Amygdala (tissue), 56 donors: ENCODE measurements at regions not wholly inside any gene's neighbourhood (a gene's known extent, or its start where the extent isn't known, plus 50 kb on each side); places are given as distances from the start of the nearest gene placed in this dataset.
A peak's percentile ranks its signal among the peaks of the same experiment; 100 is the strongest.

ENCODE experiments used
- DNase-seq, 56 donors: peaks; one replicate each; lab custom pipeline; 2025; lab: John Stamatoyannopoulos, UW

DNA sequence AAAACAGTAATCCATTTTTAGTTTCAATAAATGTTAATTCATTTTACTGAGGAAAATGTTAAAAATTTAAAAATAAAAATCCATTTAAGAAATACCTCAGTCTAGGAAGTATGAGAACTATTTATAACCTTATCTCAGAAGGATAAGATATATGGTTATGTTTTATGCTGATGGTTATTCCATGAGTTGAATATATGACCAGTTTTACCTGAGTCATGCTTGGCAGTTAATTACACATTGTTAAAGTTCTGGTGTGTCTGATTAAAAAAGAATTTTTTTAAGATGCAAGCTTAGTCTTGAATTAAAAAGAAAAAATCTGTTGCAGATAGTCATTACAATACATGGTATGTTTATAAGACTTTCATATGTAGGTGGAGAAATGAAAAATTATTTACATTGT, 191.7 kb downstream of the ARL4A start:
- DNase-seq, result no peak

GRCh38 chr7:12881712-12882111, 194.3 kb downstream of the ARL4A start:
- DNase-seq, result no peak

GRCh38 chr7:12882710-12883109, 195.3 kb downstream of the ARL4A start:
- DNase-seq, result no peak

DNA sequence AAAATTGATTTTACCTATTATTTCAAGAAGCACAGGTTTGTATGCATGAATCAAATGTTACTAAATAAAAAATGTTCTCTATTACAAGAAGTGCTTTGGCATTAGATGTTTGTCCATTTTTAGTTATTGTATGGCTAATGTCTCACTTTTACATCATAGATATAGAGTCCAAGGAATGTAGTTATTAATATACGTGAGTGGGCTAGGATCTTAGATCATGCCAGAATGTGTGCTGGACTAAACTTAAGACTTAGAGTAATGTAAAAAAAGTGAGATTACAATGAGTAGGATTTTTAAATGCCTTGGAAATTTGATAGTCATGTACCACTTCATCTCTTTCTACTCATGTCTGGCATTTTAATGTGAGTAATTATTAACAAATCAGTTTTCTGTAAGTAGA, 196.6 kb downstream of the ARL4A start:
- no peak for DNase-seq

DNA sequence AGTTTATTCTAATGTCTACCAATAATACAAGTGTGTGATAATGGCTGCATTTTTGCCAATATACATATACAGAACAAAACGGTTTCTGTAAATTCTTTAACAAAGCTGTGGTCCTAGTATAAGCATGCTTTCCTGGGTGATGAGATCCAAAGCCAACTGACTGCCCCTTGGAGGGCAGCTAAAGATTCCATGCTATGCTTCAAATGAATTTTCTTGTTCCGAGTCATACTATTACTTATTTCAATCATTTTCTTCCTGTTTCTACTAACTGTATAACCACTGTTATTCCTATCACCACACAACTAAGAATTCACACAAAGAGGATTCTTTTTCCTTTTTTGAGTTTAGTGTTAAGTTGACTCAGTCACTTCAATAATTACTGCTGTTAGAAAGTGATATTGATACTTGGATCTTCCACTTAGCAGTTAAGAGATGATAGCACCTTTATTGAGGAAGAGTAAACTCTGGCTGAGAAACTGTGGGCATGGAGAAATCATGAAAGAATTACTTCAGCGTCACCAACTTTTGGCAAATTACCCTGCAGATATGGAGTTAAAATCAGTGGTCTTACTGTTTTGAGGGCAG, 197.5 kb downstream of the ARL4A start:
- DNase-seq, result no peak

DNA sequence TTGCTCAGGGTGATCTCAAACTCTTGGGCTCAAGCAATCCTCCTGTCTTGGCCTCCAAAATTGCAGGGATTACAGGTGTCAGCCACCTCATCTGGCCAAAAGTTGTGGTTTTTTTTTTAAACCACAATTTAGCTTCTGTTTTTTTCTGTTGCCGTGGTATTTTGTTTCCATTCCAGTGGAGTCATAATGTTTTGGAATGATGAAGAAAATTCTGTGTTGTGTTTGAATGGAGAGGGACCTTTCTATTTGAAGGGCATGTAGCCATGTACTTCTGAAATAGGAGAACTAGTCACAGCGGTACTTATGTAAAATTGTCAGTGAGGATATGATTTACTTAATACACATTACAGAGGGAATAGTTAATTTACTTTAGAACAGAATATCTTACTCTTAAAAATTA, 201.3 kb downstream of the ARL4A start:
- DNase-seq, result no peak

DNA sequence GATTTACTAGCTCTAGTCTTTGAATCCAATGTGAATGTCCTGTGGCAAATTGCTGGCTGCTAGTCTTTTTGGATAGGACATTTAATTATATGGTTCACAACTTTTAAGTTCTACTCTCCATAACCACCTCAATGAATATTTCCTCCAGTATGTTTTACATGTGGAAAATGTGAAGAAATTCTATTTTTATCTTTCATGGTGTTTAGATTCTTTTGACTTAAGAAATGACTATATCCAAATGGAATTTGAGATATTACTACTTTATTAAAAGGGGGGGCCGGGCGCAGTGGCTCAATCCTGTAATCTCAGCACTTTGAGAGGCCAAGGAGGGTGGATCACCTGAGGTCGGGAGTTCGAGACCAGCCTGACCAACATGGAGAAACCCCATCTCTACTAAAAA, 202.0 kb downstream of the ARL4A start:
- DNase-seq, result no peak

GRCh38 chr7:12890586-12890985, 203.2 kb downstream of the ARL4A start:
- no peak for DNase-seq

DNA sequence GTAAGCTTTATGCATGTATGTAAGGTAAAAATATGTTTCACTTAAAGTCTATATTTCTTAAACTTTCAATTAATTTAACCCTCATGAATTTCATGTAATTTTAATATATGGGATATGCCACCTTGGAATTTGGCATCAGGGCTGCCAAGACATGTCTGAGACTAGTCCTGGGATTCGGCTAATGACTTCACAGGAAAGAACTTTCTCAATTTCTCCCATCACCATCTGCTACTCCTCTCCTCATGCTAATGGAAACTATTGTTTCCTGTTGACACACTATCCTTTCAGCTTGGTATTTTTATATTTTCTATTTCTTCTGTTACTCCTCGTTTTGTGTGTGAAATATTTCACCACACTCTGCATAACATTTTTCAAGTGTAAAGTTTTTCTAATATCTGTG, 205.9 kb downstream of the ARL4A start:
- DNase-seq, result no peak

DNA sequence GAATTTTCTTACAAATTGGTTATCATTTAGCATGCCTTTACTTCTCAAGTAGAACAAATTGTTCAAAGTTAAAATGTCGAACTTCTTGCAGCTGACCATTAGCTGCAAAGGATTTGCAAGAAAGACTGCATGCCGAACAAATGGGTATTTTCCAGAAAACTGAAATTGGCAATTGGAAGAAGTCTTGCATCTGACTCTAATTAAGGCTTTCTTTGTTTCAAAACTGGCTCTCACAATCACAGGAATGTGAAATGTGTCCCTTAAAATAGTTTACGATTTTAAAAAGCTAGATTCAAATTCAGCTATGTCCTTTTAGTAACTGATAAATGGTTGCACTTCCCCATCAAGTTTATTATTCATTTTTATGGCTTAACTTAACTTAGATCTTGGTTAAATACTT, 207.9 kb downstream of the ARL4A start:
- no peak for DNase-seq

DNA sequence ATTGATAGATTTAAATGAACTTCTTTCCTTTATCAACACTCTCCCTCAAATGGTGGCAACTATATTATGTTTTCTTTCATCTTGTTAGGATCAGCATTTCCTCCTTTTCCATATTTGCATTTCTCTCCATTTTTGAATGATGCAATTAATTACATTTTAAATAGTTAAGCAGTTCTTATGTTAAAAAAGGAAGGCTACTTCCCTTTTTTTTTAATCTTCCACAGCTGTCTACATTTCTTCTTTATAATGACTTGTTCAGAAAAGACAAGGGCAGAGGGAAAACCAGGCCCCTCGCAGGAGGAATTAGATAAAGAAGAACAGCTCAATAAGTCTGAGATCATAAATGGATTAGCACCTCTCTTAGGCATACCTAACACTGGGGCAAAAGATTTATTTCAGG, 208.9 kb downstream of the ARL4A start:
- no peak for DNase-seq

GRCh38 chr7:12898004-12898403, 210.6 kb downstream of the ARL4A start:
- no peak for DNase-seq

DNA sequence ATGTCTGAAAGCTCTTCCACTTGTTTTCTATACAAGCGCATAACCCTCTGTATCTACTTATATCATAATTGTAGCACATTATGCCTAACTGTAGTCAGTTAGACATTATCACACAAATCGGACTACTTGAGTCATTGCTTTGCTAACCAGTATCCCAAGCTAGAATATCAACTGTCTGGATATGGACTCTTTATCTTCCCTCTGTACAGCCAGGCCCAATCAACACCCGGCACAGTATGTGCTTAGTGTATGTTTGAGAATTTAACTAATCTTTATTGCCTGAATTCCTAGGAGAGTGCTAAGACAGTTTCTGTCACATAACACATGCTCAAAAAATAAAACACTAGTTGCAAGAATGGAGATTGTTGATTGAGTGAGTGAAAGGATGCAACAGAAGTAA, 211.2 kb downstream of the ARL4A start:
- no peak for DNase-seq

- no peak for DNase-seq
These were observed 218.2 kb downstream of the ARL4A start for GRCh38 chr7:12905671-12906070.

DNA sequence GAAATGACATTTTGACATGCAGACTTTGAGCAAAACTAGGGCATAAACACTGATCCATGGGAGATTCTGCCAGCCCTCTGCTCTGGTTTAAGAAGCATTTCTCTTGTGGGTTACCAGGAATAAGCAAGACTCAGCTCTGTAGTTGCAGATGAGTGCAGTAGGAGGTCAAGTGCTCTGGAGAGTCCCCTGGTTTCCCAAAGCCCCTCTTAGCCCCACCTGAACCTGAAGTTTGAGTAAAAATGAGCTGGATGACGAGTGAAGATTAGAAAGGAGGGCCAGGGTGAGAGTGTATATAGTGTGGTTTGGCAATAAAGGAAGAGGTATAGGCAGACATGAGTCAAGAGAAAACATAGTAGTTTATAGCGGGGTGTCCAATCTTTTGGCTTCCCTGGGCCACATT, 220.3 kb downstream of the ARL4A start:
- no peak for DNase-seq

DNA sequence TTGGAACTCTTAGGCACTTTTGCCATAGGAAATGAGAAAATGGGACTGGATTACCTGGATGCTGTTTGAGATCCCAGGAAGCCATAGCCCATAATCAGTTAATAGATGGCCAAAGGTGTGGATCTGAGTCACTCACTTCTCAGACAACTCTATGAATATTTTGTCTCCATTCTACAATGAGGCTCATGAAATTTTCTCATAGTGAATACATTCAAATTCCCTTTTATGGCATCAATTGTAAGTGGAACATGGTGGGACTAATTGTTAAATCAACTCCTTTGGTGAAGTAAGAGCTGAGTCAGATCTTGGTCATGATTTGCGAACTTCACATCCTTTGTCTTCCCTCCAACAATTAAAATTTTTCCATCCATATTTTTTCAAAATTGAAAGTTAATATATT, 222.1 kb downstream of the ARL4A start:
- no peak for DNase-seq

GRCh38 chr7:12911053-12911452, 223.6 kb downstream of the ARL4A start:
- DNase-seq, result peak in 5 of 56 donors; percentile 2 to 20 (median 4)

DNA sequence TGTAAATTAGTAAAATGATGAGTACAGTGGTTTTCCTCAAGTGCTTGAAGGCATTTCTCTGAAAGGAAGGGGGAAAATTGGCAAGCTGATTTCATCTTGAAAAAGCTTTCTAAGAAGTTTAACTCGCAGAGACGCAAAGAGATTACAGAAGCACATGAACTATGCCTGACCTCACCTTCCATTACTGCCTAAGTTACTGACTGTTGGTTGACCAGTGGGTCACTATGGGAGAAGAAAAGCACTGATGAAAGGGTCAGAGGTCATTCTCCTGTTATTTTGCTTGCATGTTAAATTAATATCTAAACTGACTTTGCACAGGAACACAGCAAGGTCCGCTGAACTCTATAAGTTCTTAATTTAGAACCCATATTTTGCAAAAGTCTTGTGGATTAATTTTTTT, 225.6 kb downstream of the ARL4A start:
- no peak for DNase-seq

DNA sequence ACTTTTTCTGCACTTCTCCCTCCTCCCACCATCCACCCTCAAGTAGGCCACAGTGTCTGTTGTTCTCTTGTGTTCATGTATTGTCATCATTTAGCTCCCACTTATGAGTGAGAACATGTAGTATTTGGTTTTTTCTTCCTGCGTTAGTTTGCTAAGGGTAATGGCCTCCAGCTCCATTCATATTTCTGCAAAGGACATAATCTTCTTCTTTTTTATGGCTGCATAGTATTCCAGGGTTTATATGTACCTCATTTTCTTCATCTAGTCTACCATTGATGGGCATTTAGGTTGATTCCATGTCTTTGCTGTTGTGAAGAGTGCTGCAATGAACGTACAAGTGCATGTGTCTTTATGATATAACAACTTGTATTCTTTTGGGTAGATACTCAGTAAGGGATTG, 230.4 kb downstream of the ARL4A start:
- DNase-seq, result no peak

- DNase-seq, result no peak
These were observed 234.4 kb downstream of the ARL4A start for GRCh38 chr7:12921751-12922345.

DNA sequence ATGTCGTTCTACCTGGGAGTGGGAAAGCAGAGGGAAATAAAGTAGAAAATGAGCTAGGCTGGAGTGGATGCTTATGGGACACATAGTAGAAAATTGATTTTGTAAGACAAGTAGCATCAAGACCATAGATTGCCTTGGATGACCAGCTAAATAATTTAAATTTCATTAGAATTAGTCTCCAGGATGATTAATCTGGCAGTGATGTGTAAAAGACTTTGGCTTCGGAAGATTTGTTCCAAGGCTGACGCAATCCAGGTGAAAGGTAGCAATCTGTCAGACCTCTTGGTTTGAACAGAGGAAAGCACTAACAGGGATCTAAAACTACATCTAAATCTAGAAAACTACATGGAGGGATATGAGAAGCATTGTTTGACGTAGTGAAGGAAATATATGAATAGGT, 236.5 kb downstream of the ARL4A start:
- no peak for DNase-seq

GRCh38 chr7:12926206-12926605, 238.8 kb downstream of the ARL4A start:
- DNase-seq, result no peak
